HCT116 (cell line): ENCODE measurements at regions not wholly inside any gene's neighbourhood (a gene's known extent, or its start where the extent isn't known, plus 50 kb on each side); places are given as distances from the start of the nearest gene placed in this dataset.

Experiments used
- ATAC-seq: fragments of 200-7000 bp; cut with Tn5 transposase; 2 replicates; pipeline ENCODE4 v1.9.1; 2020; ENCODE audit warnings: mild to moderate bottlenecking, moderate library complexity
- BruUV-seq: library from RNA; stranded (reverse); fragments of 400-500 nt; replicated peaks from 2 replicates; lab custom pipeline; 2021; lab: Mats Ljungman, UMichigan
- CTCF ChIA-PET: fragments of 300-600 bp; sonication (Branson Sonifier 250); formaldehyde crosslinking; loops from one replicate; lab custom pipeline; 2021; ENCODE audit warnings: antibody characterized with exemption; lab: Charles Lee
- POLR2A ChIA-PET: fragments of 300-600, 350-600 bp; sonication (Branson Sonifier 250); formaldehyde crosslinking; loops from one replicate; lab custom pipeline; 2021; ENCODE audit warnings: antibody characterized with exemption; lab: Charles Lee
- RAD21 ChIA-PET, 2 experiments: fragments of 300-600 bp; sonication (Branson Sonifier 250); formaldehyde crosslinking; loops; one replicate each; lab custom pipeline; 2023; ENCODE audit warnings: low total read pairs in 2 of 2; ENCODE audit not compliant: uncharacterized antibody in 2 of 2, unreplicated experiment in 2 of 2, low non-redundant PET in 1 of 2; lab: Charles Lee
- DNase-seq: peaks from one replicate; pipeline ENCODE4 v3.0.0-alpha.2; 2010; ENCODE audit warnings: low read depth, low spot score
- H2AFZ ChIP-seq: fragments of 200-600 bp; shearing (Covaris generic), sonication (generic); 2 replicates; pipeline ENCODE4 v1.6.1; 2017; ENCODE audit warnings: low read depth, mixed run types, mixed read lengths, antibody characterized with exemption, low read length; ENCODE audit not compliant: poor library complexity, severe bottlenecking
- H3K27ac ChIP-seq: 2 replicates; pipeline ENCODE4 v1.5.1; 2012; ENCODE audit warnings: low read depth, low read length
- H3K27me3 ChIP-seq: fragments of 200-600 bp; sonication (generic); 2 replicates; pipeline ENCODE4 v1.6.1; 2016; ENCODE audit warnings: mixed run types, low read length, mixed read lengths; ENCODE audit not compliant: insufficient read depth
- H3K36me3 ChIP-seq, 2 experiments: fragments of 200-500 bp in 1 of 2; fragments of 200-600 bp in 1 of 2; sonication (Bioruptor generic) in 1 of 2; sonication (generic) in 1 of 2; 2 replicates each; pipeline versions ENCODE4 v1.5.1 to v1.6.1; 2014 to 2016; ENCODE audit warnings: low read length in 2 of 2, inconsistent platforms in 1 of 2, mixed read lengths in 1 of 2, mixed run types in 1 of 2; ENCODE audit not compliant: insufficient read depth in 2 of 2, control insufficient read depth in 1 of 2
- H3K4me1 ChIP-seq, 2 experiments: fragments of 200-600 bp in 1 of 2; sonication (generic) in 1 of 2; 2 replicates each; pipeline versions ENCODE4 v1.5.1 to v1.6.1; 2012 to 2017; ENCODE audit warnings: low read length in 2 of 2, inconsistent platforms in 1 of 2, mild to moderate bottlenecking in 1 of 2, mixed read lengths in 1 of 2, mixed run types in 1 of 2, moderate library complexity in 1 of 2; ENCODE audit not compliant: insufficient read depth in 2 of 2, control insufficient read depth in 1 of 2
- H3K4me2 ChIP-seq: fragments of 200-600 bp; sonication (generic); 2 replicates; pipeline ENCODE4 v1.6.1; 2017; ENCODE audit warnings: mixed run types, low read length, mixed read lengths
- H3K4me3 ChIP-seq, 2 experiments: fragments of 200-600 bp in 1 of 2; sonication (generic) in 1 of 2; replicated peaks in 1 of 2; 2 replicates each; pipeline ENCODE4 v1.5.1; 2011 to 2016; ENCODE audit warnings: low read length in 2 of 2, control low read depth in 1 of 2, low read depth in 1 of 2, mild to moderate bottlenecking in 1 of 2, mixed read lengths in 1 of 2, mixed run types in 1 of 2
- H3K79me2 ChIP-seq: fragments of 200-600 bp; sonication (generic); 2 replicates; pipeline ENCODE4 v1.6.1; 2017; ENCODE audit warnings: mild to moderate bottlenecking, mixed run types, low read length, moderate library complexity, mixed read lengths; ENCODE audit not compliant: insufficient read depth
- H3K9ac ChIP-seq: fragments of 200-600 bp; sonication (generic); 2 replicates; pipeline ENCODE4 v1.6.1; 2016; ENCODE audit warnings: low read length, mixed read lengths
- H3K9me2 ChIP-seq: fragments of 200-600 bp; sonication (generic), shearing (Covaris generic); 2 replicates; pipeline ENCODE4 v1.6.1; 2017; ENCODE audit warnings: mixed run types, mild to moderate bottlenecking, moderate library complexity; ENCODE audit not compliant: insufficient read depth
- H3K9me3 ChIP-seq, 2 experiments: fragments of 200-500 bp in 1 of 2; fragments of 200-600 bp in 1 of 2; sonication (Bioruptor generic) in 1 of 2; sonication (generic) in 1 of 2; 2 replicates each; pipeline ENCODE4 v1.6.1; 2014 to 2017; ENCODE audit warnings: low read length in 2 of 2, mixed read lengths in 2 of 2, inconsistent platforms in 1 of 2, low read depth in 1 of 2, mild to moderate bottlenecking in 1 of 2, mixed run types in 1 of 2, moderate library complexity in 1 of 2; ENCODE audit not compliant: control insufficient read depth in 1 of 2, insufficient read depth in 1 of 2
- H4K20me1 ChIP-seq: fragments of 200-600 bp; sonication (generic), shearing (Covaris generic); 2 replicates; pipeline ENCODE4 v1.6.1; 2017; ENCODE audit warnings: mixed run types, mild to moderate bottlenecking, moderate library complexity; ENCODE audit not compliant: insufficient read depth
- ATF3 ChIP-seq: IDR thresholded peaks from 2 replicates; pipeline ENCODE4 v1.6.1; 2012
- CBX3 ChIP-seq: IDR thresholded peaks from 2 replicates; pipeline ENCODE4 v1.6.1; 2012; ENCODE audit warnings: low read depth
- CEBPB ChIP-seq: IDR thresholded peaks from 2 replicates; pipeline ENCODE4 v1.6.1; 2012; ENCODE audit warnings: low read depth
- ELF1 ChIP-seq: IDR thresholded peaks from 2 replicates; pipeline ENCODE4 v1.6.1; 2012; ENCODE audit warnings: low read depth, borderline replicate concordance
- EZH2phosphoT487 ChIP-seq: fragments of 200-600 bp; IDR thresholded peaks from 2 replicates; pipeline ENCODE4 v1.6.1; 2018; ENCODE audit warnings: antibody characterized with exemption, borderline replicate concordance
- FOSL1 ChIP-seq: IDR thresholded peaks from 2 replicates; pipeline ENCODE4 v1.6.1; 2012; ENCODE audit warnings: low read depth
- JUND ChIP-seq: IDR thresholded peaks from 2 replicates; pipeline ENCODE4 v1.6.1; 2012
- POLR2A ChIP-seq: IDR thresholded peaks from 2 replicates; pipeline ENCODE4 v1.7.0; 2011; ENCODE audit warnings: borderline replicate concordance; ENCODE audit not compliant: insufficient read depth, insufficient read length; ENCODE audit errors: extremely low read depth
- RAD21 ChIP-seq: IDR thresholded peaks from 2 replicates; pipeline ENCODE4 v1.6.1; 2012; ENCODE audit warnings: low read depth, mild to moderate bottlenecking
- SP1 ChIP-seq: IDR thresholded peaks from 2 replicates; pipeline ENCODE4 v1.6.1; 2012; ENCODE audit warnings: low read depth
- YY1 ChIP-seq: IDR thresholded peaks from 2 replicates; pipeline ENCODE4 v1.6.1; 2011; ENCODE audit warnings: low read length, low read depth, moderate library complexity, mild to moderate bottlenecking; ENCODE audit not compliant: insufficient replicate concordance; ENCODE audit errors: extremely low read depth
- ZNF274 ChIP-seq: fragments of 200-500 bp; sonication (Bioruptor generic); IDR thresholded peaks from 2 replicates; pipeline ENCODE4 v1.6.1; 2014; ENCODE audit warnings: mild to moderate bottlenecking, low read depth, low read length, inconsistent platforms
- intact Hi-C: fragments of 100-400 bp; cut with micrococcal nuclease; formaldehyde crosslinking; loops from 2 replicates; pipeline ENCODE4 v1.10.0; 2022

DNA sequence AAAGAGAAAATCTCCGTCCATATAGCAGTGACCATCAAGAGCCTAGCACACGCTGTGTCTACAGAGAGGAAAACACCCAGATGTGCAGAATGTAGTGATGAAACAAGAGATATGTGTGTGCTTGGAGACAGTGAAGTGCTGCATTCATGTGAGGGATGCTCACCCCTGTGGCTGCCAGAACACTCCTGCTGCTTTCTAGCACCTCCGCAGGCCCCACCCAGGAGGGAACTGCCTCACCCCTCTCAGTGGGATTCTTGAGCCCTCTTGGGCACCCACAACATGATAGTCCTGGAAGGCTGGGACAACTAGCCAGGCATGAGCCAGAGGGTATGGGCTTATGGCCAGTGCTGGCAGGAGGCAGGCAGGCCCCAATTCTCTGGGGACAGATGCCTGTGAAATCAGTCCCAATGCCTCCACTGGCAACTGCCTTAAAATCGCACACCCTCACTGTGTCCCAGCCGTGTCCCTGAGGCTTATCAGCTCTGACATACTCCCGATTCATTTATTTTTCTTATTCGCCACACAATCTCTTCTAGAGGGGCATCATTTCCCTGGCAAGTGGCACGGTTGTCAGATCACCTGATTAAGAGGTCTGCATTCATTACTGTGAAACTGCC lies 73.2 kb upstream of the FSTL4 start:
- no peak for ATAC-seq
- CTCF ChIA-PET: no interaction called here
- POLR2A ChIA-PET: no interaction called here
- no peaks in the 10 kb centered on the region for H3K79me2 ChIP-seq
- BruUV-seq: no TSS peak
- no peak for DNase-seq
- RAD21 ChIA-PET: no interaction called here
- no peaks in the 10 kb centered on the region for H3K4me1 ChIP-seq
- no peak overlapping the region for H3K9ac ChIP-seq
- H3K27ac ChIP-seq: no peak overlapping the region
- TF ChIP-seq CBX3: no peak
- no peak for TF ChIP-seq FOSL1
- no peak for TF ChIP-seq RAD21
- no peak for TF ChIP-seq EZH2phosphoT487
- no peak for TF ChIP-seq ATF3
- TF ChIP-seq POLR2A: no peak
- TF ChIP-seq ZNF274: no peak
- TF ChIP-seq JUND: no peak
- no peak for TF ChIP-seq YY1
- TF ChIP-seq SP1: no peak
- no peak for TF ChIP-seq CEBPB
- no peak for TF ChIP-seq ELF1
- TF ChIP-seq, all 23 proteins: peak for 0
- Histone ChIP-seq H3K4me2 (no peak overlapping the region), H3K36me3 (no peaks in the 10 kb centered on the region), H3K9me3 (no peaks in the 10 kb centered on the region), H3K4me3 (no peak overlapping the region), H4K20me1 (no peaks in the 10 kb centered on the region), H2AFZ (no peak overlapping the region), H3K9me2 (no peaks in the 10 kb centered on the region), H3K27me3 (peaks cover 77% of the 10 kb centered on the region)
- intact Hi-C loops: no loop called here
